ENCODE measurements at regions not wholly inside any gene's neighbourhood (a gene's known extent, or its start where the extent isn't known, plus 50 kb on each side); places are given as distances from the start of the nearest gene placed in this dataset.

DNA sequence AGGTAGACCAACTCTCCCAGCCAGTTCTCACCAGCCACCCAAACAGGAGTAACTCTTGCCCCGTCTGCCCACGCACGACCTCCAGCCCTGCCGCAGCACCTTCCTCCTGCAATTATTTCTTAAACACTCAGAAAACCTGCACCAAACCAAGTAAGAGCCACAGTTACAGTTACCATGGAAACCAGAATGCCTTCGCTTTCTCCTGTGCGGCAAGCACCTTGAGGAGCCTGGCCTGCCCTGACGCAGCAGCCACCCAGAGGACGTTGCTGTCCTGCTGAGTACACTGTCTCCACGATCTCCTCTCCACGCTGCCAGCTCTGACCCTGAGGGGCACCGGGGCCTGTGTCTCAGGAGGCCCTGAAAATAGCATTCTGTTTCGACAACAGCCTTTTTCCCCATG is 94.3 kb upstream of the SMIM21 start:
- DNase-seq = no peak

DNA sequence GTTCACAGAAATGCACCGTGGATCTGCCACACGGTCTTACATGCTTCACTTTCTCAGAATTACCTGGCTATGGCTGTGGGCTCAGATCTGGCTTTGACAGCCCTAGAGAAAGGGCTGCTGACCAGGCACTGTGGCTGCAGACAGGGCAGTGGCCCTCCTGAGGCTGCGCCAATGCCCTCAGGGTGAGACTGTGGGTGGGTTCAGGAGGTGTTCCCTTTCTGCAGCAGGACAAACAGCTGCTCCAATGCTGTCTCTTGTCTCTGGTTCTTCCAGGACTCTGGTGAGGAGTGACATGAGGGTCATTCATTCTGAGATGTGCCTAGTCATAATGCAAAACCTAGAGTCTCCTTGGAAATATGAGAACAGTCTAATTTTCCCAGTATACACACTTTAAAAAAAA is 90.5 kb upstream of the SMIM21 start:
- DNase-seq = no peak

DNA sequence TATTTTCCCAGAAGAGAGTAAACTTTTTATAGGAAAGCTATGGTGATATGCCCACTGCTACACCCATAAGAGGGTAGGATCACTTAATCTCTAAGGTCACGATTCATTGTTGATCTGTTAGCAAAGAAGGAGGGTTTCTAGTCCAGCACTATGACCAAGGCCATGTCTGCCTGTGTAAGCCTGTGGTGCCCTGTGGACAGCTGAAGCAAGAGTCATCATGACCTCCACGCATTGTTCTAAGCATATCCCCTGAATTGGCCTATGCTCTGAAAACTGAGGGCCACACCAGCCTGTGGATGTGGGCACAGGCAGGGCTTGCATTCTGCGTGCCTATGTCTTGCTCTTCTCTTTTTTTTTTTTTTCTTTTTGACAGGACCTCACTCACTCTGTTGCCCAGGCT is 89.8 kb upstream of the SMIM21 start:
- no peak for DNase-seq

DNA sequence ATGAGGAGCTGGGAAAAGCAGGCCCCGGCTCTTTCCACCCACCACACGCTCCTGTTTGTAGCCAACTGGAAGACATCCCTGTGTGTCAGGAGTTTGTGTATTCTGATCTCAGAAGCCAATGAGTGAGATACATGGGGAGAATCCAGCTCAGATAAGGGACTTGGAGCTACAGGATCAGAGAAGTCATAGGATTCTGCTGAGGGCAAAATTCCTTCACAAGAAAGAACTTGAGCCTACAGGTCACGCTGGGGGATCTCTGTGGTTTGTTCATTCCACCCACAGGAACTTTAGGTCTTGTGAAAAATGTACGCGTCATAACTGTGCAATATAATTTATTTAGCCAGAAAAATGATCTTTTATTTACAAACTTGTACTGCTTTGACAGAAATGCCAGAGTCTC is 80.1 kb upstream of the SMIM21 start:
- DNase-seq = no peak

DNA sequence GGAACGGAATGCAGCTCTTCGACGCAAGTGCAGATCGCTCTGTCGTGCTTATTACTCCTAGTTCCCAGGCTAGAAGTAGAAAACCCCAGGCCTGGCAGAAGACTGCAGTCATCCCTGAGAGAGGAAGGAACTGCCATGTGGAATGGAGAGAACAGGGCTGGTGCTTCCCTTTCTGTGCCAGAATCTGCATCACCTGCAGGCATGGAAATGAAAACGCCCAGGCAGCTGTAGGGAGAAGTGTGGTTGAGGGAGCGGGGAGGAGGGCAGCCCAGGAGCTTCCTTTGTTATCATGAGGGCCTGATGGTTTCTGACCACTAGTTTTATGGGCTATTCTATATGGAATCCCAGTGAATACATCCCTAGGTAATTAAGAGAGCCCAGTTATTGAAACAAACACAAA is 79.4 kb upstream of the SMIM21 start:
- no peak for DNase-seq

DNA sequence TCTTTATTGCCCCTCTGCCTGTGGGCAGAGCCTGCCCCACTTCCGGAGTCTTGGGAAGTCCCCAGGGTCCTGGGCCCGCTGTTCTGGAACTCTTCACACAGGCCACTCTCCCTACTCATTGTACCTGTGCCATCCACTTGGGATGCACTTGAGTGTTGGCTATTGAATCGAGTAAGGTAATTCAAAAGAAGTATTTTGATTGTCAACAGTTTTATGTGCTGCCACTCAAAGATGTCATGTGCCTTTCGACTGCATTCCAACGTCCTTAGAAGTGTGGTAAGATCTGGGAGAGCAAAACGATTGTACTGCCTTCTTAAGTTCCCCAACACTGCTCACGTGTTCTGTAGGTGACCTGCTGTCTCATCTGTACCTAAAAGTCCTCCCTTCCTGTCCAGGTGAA is 77.0 kb upstream of the SMIM21 start:
- DNase-seq = no peak

DNA sequence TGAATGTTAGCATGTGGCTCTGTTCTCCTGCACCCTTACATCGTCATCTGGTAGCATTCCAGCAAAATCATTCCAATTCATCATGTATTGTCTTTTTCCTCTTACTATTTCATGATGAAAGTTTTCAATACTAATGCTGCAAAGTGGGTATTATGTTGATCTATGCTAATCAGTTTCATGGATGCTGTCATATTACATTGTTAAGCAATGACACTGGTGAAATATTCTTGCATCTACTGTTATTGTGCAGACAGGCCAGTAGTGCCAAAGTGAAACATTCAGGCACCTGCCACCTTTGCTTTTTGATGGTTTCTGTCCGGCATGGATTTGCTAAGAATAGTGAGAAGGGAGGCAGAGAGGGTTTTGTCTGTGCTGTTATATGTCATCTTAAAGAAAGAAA is 76.1 kb upstream of the SMIM21 start:
- no peak for DNase-seq

DNA sequence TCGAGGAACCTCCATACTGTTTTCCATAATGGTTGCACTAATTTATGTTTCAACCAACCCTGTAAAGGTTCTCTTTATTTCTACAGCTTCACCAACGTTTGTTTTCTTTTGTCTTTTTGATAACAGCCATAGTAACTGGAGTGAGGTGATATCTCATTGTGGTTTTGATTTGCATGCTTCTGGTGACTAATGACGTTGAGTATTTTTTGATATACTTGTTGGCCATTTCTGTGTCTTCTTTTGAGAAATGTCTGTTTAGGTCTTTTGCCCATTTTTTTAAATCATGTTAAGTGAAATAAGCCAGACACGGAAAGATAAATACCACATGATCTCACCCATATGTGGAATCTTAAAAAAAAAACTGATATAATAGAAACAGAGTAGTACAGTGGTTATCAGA is 74.8 kb upstream of the SMIM21 start:
- no peak for DNase-seq

DNA sequence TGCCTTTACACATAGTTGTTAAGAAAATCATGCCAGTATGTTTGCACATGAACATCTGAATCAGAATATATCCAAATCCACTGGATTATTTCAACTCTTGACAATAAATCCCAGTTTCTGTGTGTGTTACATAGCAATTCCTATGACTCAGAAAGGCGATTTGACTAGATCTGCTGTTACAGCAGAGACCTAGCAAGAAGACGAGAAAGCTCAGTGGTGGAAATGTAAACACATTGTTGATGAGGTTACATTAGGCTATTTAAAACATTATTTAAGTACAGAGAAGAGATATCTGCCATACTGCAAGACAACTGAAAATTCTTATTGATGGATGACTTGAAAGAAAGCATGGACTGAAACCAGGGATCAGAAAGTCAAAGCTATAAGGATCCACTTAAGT is 73.0 kb upstream of the SMIM21 start:
- no peak for DNase-seq

DNA sequence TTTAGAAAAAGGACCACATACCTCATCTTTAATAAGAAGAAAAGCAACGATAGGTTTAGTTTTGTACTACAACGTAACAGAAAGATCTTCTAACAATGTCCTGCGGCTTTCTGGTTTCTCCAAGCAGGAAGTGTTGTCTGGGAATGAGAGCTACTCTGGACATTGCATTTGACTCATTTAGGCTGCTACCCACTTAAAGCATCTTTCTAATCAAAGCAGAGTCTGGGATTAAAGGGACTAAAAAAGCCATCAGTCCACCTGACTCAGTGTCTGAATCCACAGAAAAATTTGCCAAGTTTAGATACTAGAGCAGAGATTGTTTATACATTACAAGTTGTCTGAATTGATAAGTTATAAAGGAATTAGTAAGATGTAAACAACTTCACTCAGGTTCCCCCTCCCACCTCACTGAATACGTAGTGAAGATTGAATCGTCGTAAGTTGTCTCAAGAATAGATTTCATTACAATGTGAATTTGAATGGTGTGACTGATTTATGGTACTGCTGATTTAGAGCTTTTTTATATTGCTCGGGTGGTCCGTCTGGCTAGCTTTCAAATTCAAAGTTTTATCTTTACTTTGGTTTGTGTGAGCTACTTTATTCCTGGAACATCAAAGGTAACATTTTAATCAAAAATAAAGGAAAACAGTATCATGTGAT is 70.2 kb upstream of the SMIM21 start:
- no peak for DNase-seq

DNA sequence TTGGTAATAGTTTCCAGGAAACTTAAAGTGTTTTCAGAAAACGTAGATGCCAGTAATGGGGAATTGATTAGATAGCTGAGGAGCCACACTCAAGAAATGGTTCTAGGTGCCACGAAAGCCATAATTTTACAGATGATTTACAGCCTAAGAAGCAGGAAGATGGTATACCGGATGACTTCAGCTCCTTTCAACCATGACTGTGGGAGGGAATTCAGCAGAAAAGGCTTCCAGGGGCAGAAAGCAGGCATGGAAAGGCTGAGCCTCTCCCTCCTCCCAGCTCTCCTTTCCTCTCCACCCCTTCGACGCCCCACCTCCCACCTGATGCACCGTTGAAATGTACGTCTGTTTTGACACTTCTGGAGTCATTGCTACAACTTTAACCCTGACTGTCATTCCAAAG is 68.6 kb upstream of the SMIM21 start:
- peak; percentile 21 for DNase-seq

DNA sequence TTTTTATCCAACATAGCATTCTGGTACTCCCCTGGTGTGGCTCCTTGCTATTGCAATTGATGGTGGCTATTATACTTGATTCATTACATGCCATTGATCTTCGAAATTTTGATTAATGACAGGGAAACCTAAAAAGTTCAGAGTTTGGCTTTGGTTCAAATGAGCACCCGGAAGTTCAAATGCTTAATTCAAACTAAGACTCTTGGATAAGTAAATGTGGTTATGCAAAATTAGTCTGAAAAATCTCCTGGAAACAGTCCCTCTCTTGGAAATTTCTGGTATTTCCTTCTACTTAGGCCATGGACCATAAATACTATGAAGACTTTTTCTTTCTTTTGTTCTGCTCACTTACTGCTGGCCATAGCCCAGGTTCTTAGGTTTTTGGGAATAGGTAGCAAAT is 65.3 kb upstream of the SMIM21 start:
- no peak for DNase-seq

DNA sequence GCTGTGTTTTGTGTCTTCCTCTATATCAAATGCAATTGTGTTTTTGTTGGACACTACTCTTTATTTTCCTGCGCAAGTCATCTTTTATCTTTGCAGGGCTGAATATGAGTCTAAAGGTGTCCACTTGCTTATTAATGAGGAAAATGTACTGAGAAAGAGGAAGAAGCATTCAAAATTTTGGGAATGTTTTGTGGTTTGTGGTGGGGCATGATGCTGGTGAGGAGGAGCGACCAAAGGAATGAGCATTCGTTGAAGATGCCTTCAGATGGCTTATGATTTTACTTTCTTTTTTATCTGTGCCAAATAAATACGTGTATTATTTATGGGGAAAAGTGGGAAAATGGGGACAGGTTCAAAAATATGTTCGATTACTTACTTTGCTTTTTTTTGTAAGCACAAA is 63.9 kb upstream of the SMIM21 start:
- DNase-seq = no peak

DNA sequence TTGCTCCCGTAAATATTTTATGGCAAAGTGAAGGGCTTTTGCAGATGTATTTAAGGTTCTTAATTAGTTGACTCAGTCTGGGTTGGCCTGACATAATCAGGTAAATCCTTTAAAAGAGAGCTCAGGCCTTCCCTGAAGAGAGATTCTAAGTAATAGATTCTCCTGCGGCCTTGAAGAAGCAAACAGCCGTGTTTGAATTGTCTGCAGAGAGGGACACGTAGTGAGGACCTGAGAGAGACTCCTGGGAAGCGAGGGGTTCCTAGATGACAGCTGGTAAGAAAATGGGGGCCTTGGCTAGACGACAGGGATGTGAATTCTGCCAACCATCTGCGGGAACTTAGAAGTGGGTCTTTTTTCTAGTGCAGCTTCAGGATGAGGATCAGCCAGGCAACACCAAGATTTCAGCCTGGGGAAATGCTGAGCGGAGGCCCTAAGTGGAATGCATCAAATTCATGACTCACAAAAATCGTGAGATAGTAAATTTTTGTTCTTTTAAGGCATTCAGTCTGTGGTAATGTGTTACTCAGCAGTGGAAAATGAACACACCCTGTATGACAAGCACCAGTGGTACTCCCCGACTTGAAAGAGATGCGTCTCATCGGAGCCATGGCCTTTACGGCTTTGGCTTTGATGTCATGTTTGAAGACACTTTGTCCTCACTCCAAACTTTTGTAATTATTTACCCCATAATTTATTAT is 62.1 kb upstream of the SMIM21 start:
- peak; percentile 64 for DNase-seq

DNA sequence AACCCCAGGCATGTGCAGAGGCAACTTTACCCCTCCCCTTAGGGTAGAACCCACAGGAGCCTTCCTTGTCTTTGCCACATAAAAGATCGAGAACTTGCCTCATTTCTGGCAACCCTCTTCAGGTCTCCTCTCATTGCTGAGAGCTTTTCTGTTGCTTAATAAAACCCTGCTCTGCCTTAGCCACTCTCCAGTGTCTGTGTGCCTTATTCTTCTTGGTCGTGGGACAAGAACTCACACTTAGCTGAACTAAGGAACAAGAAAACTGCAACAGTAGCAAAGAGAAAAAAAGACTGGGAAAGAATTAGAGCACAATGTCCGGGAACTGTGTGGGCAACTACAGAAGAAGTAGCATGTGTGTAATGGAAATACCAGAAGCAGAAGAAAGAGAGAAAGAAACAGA is 56.2 kb upstream of the SMIM21 start:
- DNase-seq = no peak

DNA sequence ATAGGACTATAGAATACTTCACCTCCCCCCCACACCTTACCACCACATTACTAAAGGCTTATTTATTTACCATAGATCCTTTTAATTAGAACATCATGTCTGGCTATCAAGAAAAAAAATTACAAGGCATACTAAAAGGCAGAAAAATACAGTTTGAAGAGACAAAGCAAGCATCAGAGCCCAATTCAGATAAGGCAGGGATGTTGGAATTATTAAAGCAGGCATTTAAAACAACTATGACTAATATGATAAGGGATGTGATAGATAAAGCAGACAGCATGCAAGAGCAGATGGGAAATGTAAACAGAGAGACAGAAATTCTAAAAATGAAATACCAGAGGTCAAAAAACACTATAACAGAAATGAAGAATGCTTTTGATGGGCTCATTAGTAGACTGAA is 55.4 kb upstream of the SMIM21 start:
- no peak for DNase-seq

DNA sequence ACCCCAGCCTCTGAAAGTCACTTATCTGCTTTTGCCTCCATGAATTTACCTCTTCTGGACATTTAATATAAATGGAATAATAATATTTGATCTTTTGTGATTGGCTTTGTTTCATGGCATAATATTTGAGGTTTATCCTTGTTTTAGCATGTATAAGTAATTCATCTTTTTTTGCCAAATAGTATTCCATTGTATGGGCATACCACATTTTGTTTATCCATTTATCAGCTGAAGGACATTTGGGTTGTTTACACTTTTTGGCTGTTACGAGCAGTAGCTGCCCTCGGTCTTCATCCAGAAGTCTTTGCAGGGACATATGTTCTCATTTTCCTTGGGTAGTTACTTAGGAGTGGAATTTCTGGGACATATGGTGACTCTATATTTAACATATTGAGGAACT is 53.0 kb upstream of the SMIM21 start:
- no peak for DNase-seq

DNA sequence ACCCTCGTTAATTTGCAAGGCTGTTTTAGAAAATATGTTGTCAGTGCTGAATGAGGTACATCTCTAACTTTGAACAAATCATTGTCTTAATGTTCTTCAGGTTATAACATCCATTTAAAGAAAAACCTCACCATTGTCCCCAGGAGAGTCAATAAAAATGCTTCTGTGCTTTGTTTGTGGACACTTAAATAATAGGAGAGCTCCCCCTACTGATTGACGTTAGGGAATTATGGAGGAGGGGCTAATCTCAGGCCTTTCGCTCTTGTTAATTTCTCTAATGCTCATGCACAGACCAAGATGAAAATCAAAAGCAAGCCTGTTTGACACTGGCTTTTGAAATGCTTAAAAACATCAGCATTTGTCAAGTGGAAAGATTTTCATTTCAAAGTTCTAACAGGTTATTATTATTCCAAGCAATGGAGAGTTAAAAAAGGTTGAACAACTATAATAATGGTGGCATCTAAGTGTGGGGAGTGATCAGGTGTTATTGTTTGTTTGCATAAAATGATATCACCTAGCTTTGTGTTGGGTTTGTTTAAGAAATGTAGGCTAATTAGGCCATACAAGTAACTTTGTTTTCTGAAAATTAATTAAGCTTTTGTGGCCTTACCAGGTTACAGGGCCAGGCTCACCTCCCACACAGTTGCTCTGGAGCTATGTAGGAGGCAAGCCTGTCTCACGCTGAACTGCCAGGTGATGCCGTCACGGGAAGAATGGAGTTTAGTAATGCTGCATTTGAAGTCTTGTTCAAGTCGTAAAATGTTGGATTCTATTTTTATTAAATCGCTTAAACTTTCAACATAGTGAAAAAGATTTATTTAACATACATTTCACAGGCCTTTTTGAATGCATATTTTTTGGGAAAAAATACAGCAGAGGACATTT is 51.7 kb upstream of the SMIM21 start:
- peak; percentile 52 for DNase-seq

DNA sequence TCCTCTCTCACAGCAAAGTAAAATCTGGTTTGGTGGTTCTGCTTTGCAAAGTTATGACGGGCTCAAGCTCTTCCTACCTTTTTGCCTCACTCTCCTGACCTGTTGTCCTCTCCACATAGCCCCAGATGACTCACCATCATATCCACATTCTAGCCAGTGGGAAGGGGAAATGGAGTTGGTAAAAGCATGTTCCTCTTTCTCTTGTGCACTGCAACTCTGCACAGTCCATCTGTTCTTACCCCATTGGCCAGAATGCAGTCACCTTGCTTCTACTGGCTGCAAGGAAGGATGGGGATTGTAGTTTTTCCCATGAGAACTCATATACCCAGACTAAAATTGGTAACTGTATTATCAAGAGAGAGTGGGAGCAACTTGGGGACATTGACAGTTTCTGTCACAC is 50.4 kb upstream of the SMIM21 start:
- no peak for DNase-seq

All from kidney glomerular epithelial cell (primary cell).